A549 (cell line): ENCODE measurements at regions not wholly inside any gene's neighbourhood (a gene's known extent, or its start where the extent isn't known, plus 50 kb on each side); places are given as distances from the start of the nearest gene placed in this dataset.

Source experiments
- ATAC-seq, 2 experiments: fragments of 200-7000 bp in 1 of 2; fragments of >200 bp in 1 of 2; cut with Nextera tagmentation in 1 of 2; cut with Tn5 transposase in 1 of 2; 3 replicates each; pipeline versions ENCODE4 v1.8.0 to v1.9.1; 2018 to 2020; ENCODE audit warnings: mild to moderate bottlenecking in 1 of 2, moderate library complexity in 1 of 2
- CTCF ChIA-PET: fragments of 300-600 bp; sonication (Branson Sonifier 250); formaldehyde crosslinking; extraction: SDS; loops from one replicate; lab custom pipeline; 2021; ENCODE audit warnings: antibody characterized with exemption, inconsistent platforms; lab: Yijun Ruan, JAX
- POLR2A ChIA-PET: fragments of 350-600 bp; formaldehyde crosslinking; extraction: SDS; loops from one replicate; lab custom pipeline; 2021; ENCODE audit warnings: antibody characterized with exemption, inconsistent platforms; lab: Yijun Ruan, JAX
- DNase-seq, 2 experiments: peaks; one replicate each; pipeline versions ENCODE4 v3.0.0 to v3.0.0-alpha.2; 2011 to 2016; ENCODE audit warnings: low read depth in 1 of 2, low spot score in 1 of 2
- FAIRE-seq: peaks from 2 replicates; lab custom pipeline; 2011; peaks lifted over from hg19 to GRCh38; lab: Jason Lieb, UNC
- H3K27ac ChIP-seq, 2 experiments: fragments of >200 bp; sonication (Bioruptor Twin); formaldehyde crosslinking; 3 replicates each; pipeline ENCODE4 v1.5.1; 2016 to 2017
- H3K4me1 ChIP-seq: fragments of >200 bp; sonication (Bioruptor Twin); formaldehyde crosslinking; 3 replicates; pipeline ENCODE4 v1.6.1; 2016
- H3K4me2 ChIP-seq: fragments of >200 bp; sonication (Bioruptor Twin); formaldehyde crosslinking; 3 replicates; pipeline ENCODE4 v1.6.1; 2016
- H3K4me3 ChIP-seq: fragments of >200 bp; sonication (Bioruptor Twin); formaldehyde crosslinking; 3 replicates; pipeline ENCODE4 v1.5.1; 2016
- H3K9me3 ChIP-seq: fragments of >200 bp; sonication (Bioruptor Twin); formaldehyde crosslinking; 3 replicates; pipeline ENCODE4 v1.6.1; 2016
- CBX2 ChIP-seq: fragments of 200-600 bp; sonication (generic); IDR thresholded peaks from 2 replicates; pipeline ENCODE4 v1.6.1; 2016; ENCODE audit warnings: low read depth, mild to moderate bottlenecking, borderline replicate concordance
- CBX8 ChIP-seq: fragments of 200-600 bp; sonication (generic); IDR thresholded peaks from 2 replicates; pipeline ENCODE4 v1.6.1; 2016
- CEBPB ChIP-seq, 2 experiments: fragments of >200 bp in 1 of 2; sonication (Bioruptor Twin) in 1 of 2; formaldehyde crosslinking in 1 of 2; IDR thresholded peaks; 2 replicates each; pipeline ENCODE4 v1.6.1; 2012 to 2016
- CHD4 ChIP-seq: fragments of 200-600 bp; sonication (generic); IDR thresholded peaks from 2 replicates; pipeline ENCODE4 v1.6.1; 2016; ENCODE audit warnings: antibody characterized with exemption, mild to moderate bottlenecking, borderline replicate concordance
- EHF ChIP-seq: fragments of 250-450 bp; sonication (Bioruptor Pico); IDR thresholded peaks from 2 replicates; pipeline ENCODE4 v1.5.0; 2020; ENCODE audit warnings: mild to moderate bottlenecking
- EHMT2 ChIP-seq: fragments of 200-600 bp; sonication (generic); IDR thresholded peaks from 2 replicates; pipeline ENCODE4 v1.6.1; 2016; ENCODE audit warnings: antibody characterized with exemption, low read depth, mild to moderate bottlenecking, moderate library complexity
- ESRRA ChIP-seq: fragments of 150-350 bp; IDR thresholded peaks from 2 replicates; pipeline ENCODE4 v1.6.1; 2014; ENCODE audit warnings: mild to moderate bottlenecking, low read length, borderline replicate concordance
- FOSB ChIP-seq: fragments of 250-450 bp; sonication (Bioruptor Pico); IDR thresholded peaks from 2 replicates; pipeline ENCODE4 v1.5.0; 2020; ENCODE audit warnings: mild to moderate bottlenecking, moderate library complexity
- FOXS1 ChIP-seq: fragments of 250-450 bp; sonication (Bioruptor Pico); IDR thresholded peaks from 2 replicates; pipeline ENCODE4 v1.5.0; 2020; ENCODE audit warnings: mild to moderate bottlenecking, moderate library complexity
- GATA3 ChIP-seq: IDR thresholded peaks from 2 replicates; pipeline ENCODE4 v1.6.1; 2012; ENCODE audit warnings: borderline replicate concordance
- HEYL ChIP-seq: fragments of 250-450 bp; sonication (Bioruptor Pico); IDR thresholded peaks from 2 replicates; pipeline ENCODE4 v1.8.0; 2021; ENCODE audit warnings: mild to moderate bottlenecking, moderate library complexity
- HOXA7 ChIP-seq: fragments of 250-450 bp; sonication (Bioruptor Pico); IDR thresholded peaks from 2 replicates; pipeline ENCODE4 v1.5.0; 2020; ENCODE audit warnings: mild to moderate bottlenecking, moderate library complexity
- HOXB13 ChIP-seq: fragments of 250-450 bp; sonication (Bioruptor Pico); IDR thresholded peaks from 2 replicates; pipeline ENCODE4 v1.5.0; 2020; ENCODE audit warnings: low read depth, mild to moderate bottlenecking, moderate library complexity
- HOXB5 ChIP-seq: fragments of 250-450 bp; sonication (Bioruptor Pico); IDR thresholded peaks from 2 replicates; pipeline ENCODE4 v1.5.0; 2020; ENCODE audit warnings: mild to moderate bottlenecking, moderate library complexity
- KDM1A ChIP-seq: fragments of 200-600 bp; sonication (generic); IDR thresholded peaks from 2 replicates; pipeline ENCODE4 v1.6.1; 2016; ENCODE audit warnings: low read depth, mild to moderate bottlenecking
- KDM5A ChIP-seq: fragments of 200-600 bp; sonication (generic); IDR thresholded peaks from 2 replicates; pipeline ENCODE4 v1.6.1; 2016; ENCODE audit warnings: antibody characterized with exemption, mild to moderate bottlenecking
- MYC ChIP-seq: IDR thresholded peaks from 2 replicates; pipeline ENCODE4 v1.6.1; 2012; ENCODE audit warnings: mild to moderate bottlenecking, inconsistent platforms, low read length, improper control_type of control experiment, borderline replicate concordance
- NR3C1 ChIP-seq: fragments of >200 bp; sonication (Bioruptor Twin); formaldehyde crosslinking; IDR thresholded peaks from 3 replicates; pipeline ENCODE4 v1.6.1; 2017
- PHF8 ChIP-seq: fragments of 200-600 bp; sonication (generic); IDR thresholded peaks from 2 replicates; pipeline ENCODE4 v1.6.1; 2016; ENCODE audit warnings: low read depth, mild to moderate bottlenecking, antibody characterized with exemption, moderate library complexity, borderline replicate concordance
- POLR2A ChIP-seq: IDR thresholded peaks from 2 replicates; pipeline ENCODE4 v1.6.1; 2012; ENCODE audit warnings: mild to moderate bottlenecking, low read length
- RAD21 ChIP-seq, 2 experiments: fragments of >200 bp in 1 of 2; sonication (Bioruptor Twin) in 1 of 2; formaldehyde crosslinking in 1 of 2; IDR thresholded peaks in 1 of 2; conservative IDR thresholded peaks in 1 of 2; 2 replicates in 1 of 2; 3 replicates in 1 of 2; pipeline ENCODE4 v1.6.1; 2012 to 2018; ENCODE audit warnings: inconsistent platforms in 1 of 2
- SMC3 ChIP-seq: fragments of >200 bp; sonication (Bioruptor Twin); formaldehyde crosslinking; IDR thresholded peaks from 3 replicates; pipeline ENCODE4 v1.6.1; 2018; ENCODE audit warnings: inconsistent platforms
- TP53 ChIP-seq: fragments of 250-450 bp; sonication (Bioruptor Pico); IDR thresholded peaks from 2 replicates; pipeline ENCODE4 v1.5.0; 2021; ENCODE audit warnings: mild to moderate bottlenecking, moderate library complexity
- ZSCAN20 ChIP-seq: fragments of 250-450 bp; sonication (Bioruptor Pico); IDR thresholded peaks from 2 replicates; pipeline ENCODE4 v1.8.0; 2022; ENCODE audit warnings: mild to moderate bottlenecking, moderate library complexity
- WGBS: methylation state at CpG from one replicate; pipeline ENCODE4 v1.1.6; 2017; ENCODE audit errors: missing lambda C conversion rate; 5-methylcytosine and 5-hydroxymethylcytosine counted together
- TF ChIP-seq, protein P1 (sequence below): fragments of >200 bp; sonication (Bioruptor Twin); formaldehyde crosslinking; IDR thresholded peaks from 3 replicates; pipeline ENCODE4 v1.6.1; 2016
- TF ChIP-seq, protein P2 (sequence below): fragments of >200 bp; sonication (Bioruptor Twin); formaldehyde crosslinking; IDR thresholded peaks from 2 replicates; pipeline ENCODE4 v1.6.1; 2016
- TF ChIP-seq, protein P3 (sequence below): fragments of 450-650 bp; IDR thresholded peaks from 2 replicates; pipeline ENCODE4 v1.6.1; 2014; ENCODE audit warnings: antibody characterized with exemption
- TF ChIP-seq, protein P4 (sequence below): fragments of >200 bp; sonication (Bioruptor Twin); formaldehyde crosslinking; IDR thresholded peaks from 3 replicates; pipeline ENCODE4 v1.5.1; 2016
- TF ChIP-seq, protein P5 (sequence below): fragments of 150-350 bp; IDR thresholded peaks from 2 replicates; pipeline ENCODE4 v1.6.1; 2014; ENCODE audit warnings: low read depth, mild to moderate bottlenecking, low read length
- TF ChIP-seq, protein P6 (sequence below): IDR thresholded peaks from 2 replicates; pipeline ENCODE4 v1.6.1; 2012

DNA sequence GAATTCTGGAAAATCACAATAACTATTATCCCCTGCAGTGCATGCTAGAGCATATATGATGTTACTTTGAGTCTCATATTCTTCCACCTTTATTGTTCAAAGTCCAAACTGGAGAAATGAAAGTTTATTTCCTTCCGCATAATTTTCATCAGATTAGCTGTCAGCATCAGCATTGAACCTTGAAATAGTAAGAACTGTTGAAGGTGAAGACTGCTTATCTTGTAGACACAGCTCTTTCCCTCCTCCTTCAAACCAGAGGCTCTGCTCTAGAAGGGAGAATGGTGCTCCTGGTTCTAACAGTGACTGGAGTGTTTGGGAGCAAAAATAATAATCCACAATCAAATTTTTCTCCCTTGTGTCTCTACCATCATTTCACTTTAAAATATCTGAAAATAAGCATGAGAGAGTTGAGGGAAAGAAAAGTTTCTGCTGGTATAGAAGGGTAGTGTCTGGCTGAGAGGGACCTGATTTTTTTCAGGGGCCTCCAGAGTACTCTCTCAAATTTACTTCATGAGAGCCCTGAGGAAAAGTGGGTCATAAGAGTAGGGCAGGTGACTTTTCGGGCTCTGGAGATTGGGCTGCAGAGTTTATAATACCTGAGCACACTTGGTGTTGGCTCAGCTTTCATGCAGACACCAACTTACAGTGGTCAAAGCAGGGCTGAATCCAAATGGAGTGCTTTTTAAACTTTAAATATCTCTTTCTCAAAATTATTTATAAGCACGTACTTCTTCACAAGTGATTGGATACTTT, 170.4 kb downstream of the ZDHHC21 start:
- H3K4me1 ChIP-seq = no peaks in the 10 kb centered on the region
- H3K4me3 ChIP-seq = no peak overlapping the region
- H3K27ac ChIP-seq = no peak overlapping the region
- ATAC-seq = peak in 1 of 2 experiments; percentile 34; a peak in 1 of 6 replicates
- H3K4me2 ChIP-seq = no peak overlapping the region
- FAIRE-seq = no peak
- TF ChIP-seq, protein P1, sequence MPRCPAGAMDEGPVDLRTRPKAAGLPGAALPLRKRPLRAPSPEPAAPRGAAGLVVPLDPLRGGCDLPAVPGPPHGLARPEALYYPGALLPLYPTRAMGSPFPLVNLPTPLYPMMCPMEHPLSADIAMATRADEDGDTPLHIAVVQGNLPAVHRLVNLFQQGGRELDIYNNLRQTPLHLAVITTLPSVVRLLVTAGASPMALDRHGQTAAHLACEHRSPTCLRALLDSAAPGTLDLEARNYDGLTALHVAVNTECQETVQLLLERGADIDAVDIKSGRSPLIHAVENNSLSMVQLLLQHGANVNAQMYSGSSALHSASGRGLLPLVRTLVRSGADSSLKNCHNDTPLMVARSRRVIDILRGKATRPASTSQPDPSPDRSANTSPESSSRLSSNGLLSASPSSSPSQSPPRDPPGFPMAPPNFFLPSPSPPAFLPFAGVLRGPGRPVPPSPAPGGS = no peak
- TF ChIP-seq TP53 (CRISPR knock-in tag) (no peak), POLR2A (no peak), HOXB5 (CRISPR knock-in tag) (no peak), MYC (no peak), CHD4 (no peak), CBX8 (no peak), SMC3 (no peak), NR3C1 (no peak), RAD21 (conservative IDR thresholded peaks at IDR 0.05 in 1 of 2, IDR thresholded peaks at IDR 0.05 in 1 of 2) (no peak), KDM5A (no peak), FOXS1 (CRISPR knock-in tag) (no peak)
- TF ChIP-seq, protein P2, sequence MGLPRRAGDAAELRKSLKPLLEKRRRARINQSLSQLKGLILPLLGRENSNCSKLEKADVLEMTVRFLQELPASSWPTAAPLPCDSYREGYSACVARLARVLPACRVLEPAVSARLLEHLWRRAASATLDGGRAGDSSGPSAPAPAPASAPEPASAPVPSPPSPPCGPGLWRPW = no peak
- TF ChIP-seq, protein P3, sequence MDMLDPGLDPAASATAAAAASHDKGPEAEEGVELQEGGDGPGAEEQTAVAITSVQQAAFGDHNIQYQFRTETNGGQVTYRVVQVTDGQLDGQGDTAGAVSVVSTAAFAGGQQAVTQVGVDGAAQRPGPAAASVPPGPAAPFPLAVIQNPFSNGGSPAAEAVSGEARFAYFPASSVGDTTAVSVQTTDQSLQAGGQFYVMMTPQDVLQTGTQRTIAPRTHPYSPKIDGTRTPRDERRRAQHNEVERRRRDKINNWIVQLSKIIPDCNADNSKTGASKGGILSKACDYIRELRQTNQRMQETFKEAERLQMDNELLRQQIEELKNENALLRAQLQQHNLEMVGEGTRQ = no peak
- TF ChIP-seq, protein P4, sequence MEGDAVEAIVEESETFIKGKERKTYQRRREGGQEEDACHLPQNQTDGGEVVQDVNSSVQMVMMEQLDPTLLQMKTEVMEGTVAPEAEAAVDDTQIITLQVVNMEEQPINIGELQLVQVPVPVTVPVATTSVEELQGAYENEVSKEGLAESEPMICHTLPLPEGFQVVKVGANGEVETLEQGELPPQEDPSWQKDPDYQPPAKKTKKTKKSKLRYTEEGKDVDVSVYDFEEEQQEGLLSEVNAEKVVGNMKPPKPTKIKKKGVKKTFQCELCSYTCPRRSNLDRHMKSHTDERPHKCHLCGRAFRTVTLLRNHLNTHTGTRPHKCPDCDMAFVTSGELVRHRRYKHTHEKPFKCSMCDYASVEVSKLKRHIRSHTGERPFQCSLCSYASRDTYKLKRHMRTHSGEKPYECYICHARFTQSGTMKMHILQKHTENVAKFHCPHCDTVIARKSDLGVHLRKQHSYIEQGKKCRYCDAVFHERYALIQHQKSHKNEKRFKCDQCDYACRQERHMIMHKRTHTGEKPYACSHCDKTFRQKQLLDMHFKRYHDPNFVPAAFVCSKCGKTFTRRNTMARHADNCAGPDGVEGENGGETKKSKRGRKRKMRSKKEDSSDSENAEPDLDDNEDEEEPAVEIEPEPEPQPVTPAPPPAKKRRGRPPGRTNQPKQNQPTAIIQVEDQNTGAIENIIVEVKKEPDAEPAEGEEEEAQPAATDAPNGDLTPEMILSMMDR = no peak
- no peaks in the 10 kb centered on the region for H3K9me3 ChIP-seq
- ChIA-PET POLR2A (no interaction called here), CTCF (no interaction called here)
- WGBS = 72% methylated on average over 3 of the region's 3 CpGs
- no peak for DNase-seq

DNA sequence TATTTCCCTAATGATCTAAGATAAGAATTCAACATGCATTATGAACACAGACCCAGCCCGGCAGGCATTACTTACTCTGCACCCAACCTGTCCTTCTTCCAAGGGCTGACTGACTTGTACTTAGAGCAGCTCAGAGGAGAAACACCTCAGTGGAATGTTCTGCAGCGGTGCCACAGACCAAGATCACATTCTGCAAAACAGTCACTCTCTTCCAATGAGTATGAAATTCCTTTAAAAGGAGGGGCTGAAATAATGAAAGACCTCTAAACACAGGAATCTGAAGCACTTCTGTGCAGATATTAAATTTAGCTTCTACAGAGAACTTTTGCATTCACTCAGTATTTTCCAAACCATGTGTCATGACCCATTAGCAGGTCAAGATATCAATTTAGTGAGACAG, 172.9 kb downstream of the ZDHHC21 start:
- H3K27ac ChIP-seq = no peak overlapping the region
- ATAC-seq = no peak
- FAIRE-seq = no peak
- no peaks in the 10 kb centered on the region for H3K9me3 ChIP-seq
- 57% methylated on average over 2 of the region's 2 CpGs for WGBS
- ChIA-PET CTCF (no interaction called here), POLR2A (no interaction called here)
- no peak overlapping the region for H3K4me3 ChIP-seq
- no peak for TF ChIP-seq POLR2A
- TF ChIP-seq RAD21 (conservative IDR thresholded peaks at IDR 0.05 in 1 of 2, IDR thresholded peaks at IDR 0.05 in 1 of 2) = no peak
- TF ChIP-seq GATA3 = no peak
- no peak for TF ChIP-seq PHF8
- TF ChIP-seq, protein P5, sequence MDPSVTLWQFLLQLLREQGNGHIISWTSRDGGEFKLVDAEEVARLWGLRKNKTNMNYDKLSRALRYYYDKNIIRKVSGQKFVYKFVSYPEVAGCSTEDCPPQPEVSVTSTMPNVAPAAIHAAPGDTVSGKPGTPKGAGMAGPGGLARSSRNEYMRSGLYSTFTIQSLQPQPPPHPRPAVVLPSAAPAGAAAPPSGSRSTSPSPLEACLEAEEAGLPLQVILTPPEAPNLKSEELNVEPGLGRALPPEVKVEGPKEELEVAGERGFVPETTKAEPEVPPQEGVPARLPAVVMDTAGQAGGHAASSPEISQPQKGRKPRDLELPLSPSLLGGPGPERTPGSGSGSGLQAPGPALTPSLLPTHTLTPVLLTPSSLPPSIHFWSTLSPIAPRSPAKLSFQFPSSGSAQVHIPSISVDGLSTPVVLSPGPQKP = no peak
- no peak for TF ChIP-seq CEBPB (IDR thresholded peaks at IDR 0.05)
- no peak for TF ChIP-seq ZSCAN20 (CRISPR knock-in tag)
- no peak for TF ChIP-seq HOXB13 (CRISPR knock-in tag)
- TF ChIP-seq EHMT2 = no peak
- TF ChIP-seq HEYL (CRISPR knock-in tag) = no peak
- TF ChIP-seq EHF (CRISPR knock-in tag) = no peak
- TF ChIP-seq, protein P2 = no peak
- TF ChIP-seq MYC = no peak
- no peak for TF ChIP-seq CBX2
- TF ChIP-seq ESRRA = no peak
- TF ChIP-seq FOSB (CRISPR knock-in tag) = no peak
- TF ChIP-seq HOXA7 (CRISPR knock-in tag) = no peak
- no peak for TF ChIP-seq FOXS1 (CRISPR knock-in tag)
- TF ChIP-seq KDM1A = no peak
- TF ChIP-seq, protein P6, sequence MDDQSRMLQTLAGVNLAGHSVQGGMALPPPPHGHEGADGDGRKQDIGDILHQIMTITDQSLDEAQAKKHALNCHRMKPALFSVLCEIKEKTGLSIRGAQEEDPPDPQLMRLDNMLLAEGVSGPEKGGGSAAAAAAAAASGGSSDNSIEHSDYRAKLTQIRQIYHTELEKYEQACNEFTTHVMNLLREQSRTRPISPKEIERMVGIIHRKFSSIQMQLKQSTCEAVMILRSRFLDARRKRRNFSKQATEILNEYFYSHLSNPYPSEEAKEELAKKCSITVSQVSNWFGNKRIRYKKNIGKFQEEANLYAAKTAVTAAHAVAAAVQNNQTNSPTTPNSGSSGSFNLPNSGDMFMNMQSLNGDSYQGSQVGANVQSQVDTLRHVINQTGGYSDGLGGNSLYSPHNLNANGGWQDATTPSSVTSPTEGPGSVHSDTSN = no peak
- H3K4me2 ChIP-seq = no peak overlapping the region
- H3K4me1 ChIP-seq = no peaks in the 10 kb centered on the region
- no peak for DNase-seq
